A673 (cell line): ENCODE measurements at regions not wholly inside any gene's neighbourhood (a gene's known extent, or its start where the extent isn't known, plus 50 kb on each side); places are given as distances from the start of the nearest gene placed in this dataset.

ENCODE experiments used
- EZH2 ChIP-seq: fragments of 200-600 bp; sonication (generic); IDR thresholded peaks from 2 replicates; pipeline ENCODE4 v1.6.1; 2017; ENCODE audit warnings: borderline replicate concordance, low read depth, mild to moderate bottlenecking, mixed read lengths, antibody characterized with exemption, low read length; ENCODE audit not compliant: poor library complexity, severe bottlenecking
- TF ChIP-seq, protein P1 (sequence below): fragments of 300-800, 200-600 bp; sonication (generic); conservative IDR thresholded peaks from 2 replicates; pipeline ENCODE4 v1.5.1; 2017; ENCODE audit warnings: low read depth, mild to moderate bottlenecking, antibody characterized with exemption, low read length, moderate library complexity, mixed read lengths

DNA sequence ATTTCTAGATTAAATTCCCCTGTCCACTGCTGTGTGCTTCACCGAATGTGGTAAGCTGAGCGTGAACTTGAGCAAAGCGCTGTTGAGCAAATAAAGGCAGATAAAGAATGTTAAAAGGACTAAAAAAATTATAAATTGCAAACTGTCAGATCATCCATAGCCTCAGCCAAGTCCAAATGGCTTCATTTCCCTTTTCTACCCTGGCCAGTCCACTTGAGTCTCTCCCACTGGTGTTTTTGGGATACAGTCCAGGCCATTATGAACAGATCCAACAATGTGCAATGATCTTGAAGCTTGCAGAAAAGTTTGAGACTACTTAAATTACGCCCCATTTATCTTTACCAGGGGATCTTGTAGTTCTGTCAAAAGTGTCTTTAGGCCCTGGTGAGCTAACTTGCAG is 254.6 kb upstream of the PIK3C3 start:
- TF ChIP-seq, protein P1, sequence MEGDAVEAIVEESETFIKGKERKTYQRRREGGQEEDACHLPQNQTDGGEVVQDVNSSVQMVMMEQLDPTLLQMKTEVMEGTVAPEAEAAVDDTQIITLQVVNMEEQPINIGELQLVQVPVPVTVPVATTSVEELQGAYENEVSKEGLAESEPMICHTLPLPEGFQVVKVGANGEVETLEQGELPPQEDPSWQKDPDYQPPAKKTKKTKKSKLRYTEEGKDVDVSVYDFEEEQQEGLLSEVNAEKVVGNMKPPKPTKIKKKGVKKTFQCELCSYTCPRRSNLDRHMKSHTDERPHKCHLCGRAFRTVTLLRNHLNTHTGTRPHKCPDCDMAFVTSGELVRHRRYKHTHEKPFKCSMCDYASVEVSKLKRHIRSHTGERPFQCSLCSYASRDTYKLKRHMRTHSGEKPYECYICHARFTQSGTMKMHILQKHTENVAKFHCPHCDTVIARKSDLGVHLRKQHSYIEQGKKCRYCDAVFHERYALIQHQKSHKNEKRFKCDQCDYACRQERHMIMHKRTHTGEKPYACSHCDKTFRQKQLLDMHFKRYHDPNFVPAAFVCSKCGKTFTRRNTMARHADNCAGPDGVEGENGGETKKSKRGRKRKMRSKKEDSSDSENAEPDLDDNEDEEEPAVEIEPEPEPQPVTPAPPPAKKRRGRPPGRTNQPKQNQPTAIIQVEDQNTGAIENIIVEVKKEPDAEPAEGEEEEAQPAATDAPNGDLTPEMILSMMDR = no peak
- no peak for TF ChIP-seq EZH2
